ENCODE measurements at regions not wholly inside any gene's neighbourhood (a gene's known extent, or its start where the extent isn't known, plus 50 kb on each side); places are given as distances from the start of the nearest gene placed in this dataset.
"Not testable (repeated sequence)": the region's sequence is repeated elsewhere in the genome, so short reads cannot be mapped to it uniquely, and the experiment has no call there.

- TF ChIP-seq ELK1 (IDR thresholded peaks at IDR 0.05; ENCODE audit: borderline replicate concordance, low read depth, low read length) = no peak
- no peak for TF ChIP-seq BHLHE40 (IDR thresholded peaks at IDR 0.05; ENCODE audit: low read depth, low read length)
- TF ChIP-seq NFE2L2 (IDR thresholded peaks at IDR 0.05; ENCODE audit: low read depth, low read length) = no peak
Observed at GRCh38 chr7:66564045-66564444, 64.6 kb upstream of the KCTD7 start (continued).

GRCh38 chr7:66570179-66570578 is 58.5 kb upstream of the KCTD7 start:
- DNase-seq; H3K4me1 ChIP-seq (ENCODE audit: control insufficient read depth, insufficient read depth, low read length); H3K56ac ChIP-seq (ENCODE audit: extremely low read depth, insufficient read depth, low read length); H4K91ac ChIP-seq (ENCODE audit: insufficient read depth, low read depth, low read length); H2AFZ ChIP-seq (replicated peaks; ENCODE audit: low read length, poor library complexity); H2BK5ac ChIP-seq (ENCODE audit: low read depth, low read length, poor library complexity, severe bottlenecking); H3K27ac ChIP-seq (ENCODE audit: insufficient read depth, low read length); H3K4me2 ChIP-seq (ENCODE audit: low read depth, low read length); H3K9me3 ChIP-seq (ENCODE audit: control insufficient read depth, insufficient read depth, low read length); H3K4me3 ChIP-seq (ENCODE audit: insufficient read depth, low read depth, low read length); H3K9ac ChIP-seq (ENCODE audit: low read depth, low read length); H2AK9ac ChIP-seq (replicated peaks; ENCODE audit: low read depth, low read length, poor library complexity); H3K14ac ChIP-seq (replicated peaks; ENCODE audit: low read depth, low read length); dilution Hi-C loops (cut with HindIII; ENCODE audit: low sequenced_read_pairs, unreplicated experiment); H2BK120ac ChIP-seq (ENCODE audit: low read depth, low read length); BruUV-seq (replicated peaks); CTCF ChIA-PET; H3K9me1 ChIP-seq (ENCODE audit: insufficient read depth, low read length); H3K18ac ChIP-seq (ENCODE audit: low read depth, low read length); H3K4ac ChIP-seq (ENCODE audit: low read depth, low read length); H4K8ac ChIP-seq (ENCODE audit: low read depth in 2 of 2, low read length in 2 of 2); H3K23ac ChIP-seq (ENCODE audit: low read depth, low read length); H2BK20ac ChIP-seq (ENCODE audit: low read depth, low read length); H3K27me3 ChIP-seq (ENCODE audit: control insufficient read depth, insufficient read depth, low read length); POLR2A ChIA-PET (ENCODE audit: unreplicated experiment); H4K5ac ChIP-seq (ENCODE audit: low read depth, low read length); H2AK5ac ChIP-seq (ENCODE audit: low read depth, low read length); H2BK15ac ChIP-seq (ENCODE audit: low read depth, low read length): not testable (repeated sequence)
- in situ Hi-C loops (cut with MboI; ENCODE audit: low sequenced_read_pairs) = loop anchor here (25.0 kb wide), 1 partner anchor 417 kb away; the partner anchor contains the start of genes SBDS and TYW1
- no CpG with 5 or more reads among the region's 1 CpG for WGBS, 2 experiments (ENCODE audit: extremely low coverage in 2 of 2, insufficient read length in 1 of 2)
- intact Hi-C loops (cut with micrococcal nuclease) = loop anchor here (10.0 kb wide), 1 partner anchor 205 kb away; no protein-coding TSS in a partner anchor
- peak; percentile 89 for ATAC-seq (ENCODE audit: low read depth)
- H3K36me3 ChIP-seq (ENCODE audit: control insufficient read depth, insufficient read depth, low read length) = peaks cover 34% of the 10 kb centered on the region
- H3K79me1 ChIP-seq (ENCODE audit: low read depth in 1 of 2, low read length in 2 of 2) = peaks cover 29 to 66% of the 10 kb centered on the region in 2 experiments
- H4K20me1 ChIP-seq (ENCODE audit: insufficient read depth, low read length) = peaks cover 54% of the 10 kb centered on the region
